Activated CD4-positive, alpha-beta T cell treated with anti-CD3 and anti-CD28 coated beads, Interleukin-2, amount 10 ng/mL, durations not matched to agents 7 days and 5 days (primary cell): ENCODE measurements at regions not wholly inside any gene's neighbourhood (a gene's known extent, or its start where the extent isn't known, plus 50 kb on each side); places are given as distances from the start of the nearest gene placed in this dataset.

Source experiments
- CTCF ChIA-PET: fragments of 350-600 bp; sonication (Branson Sonifier 250); formaldehyde crosslinking; loops from one replicate; lab custom pipeline; 2021; ENCODE audit warnings: antibody characterized with exemption; lab: Charles Lee
- POLR2A ChIA-PET: fragments of 350-600 bp; sonication (Branson Sonifier 250); formaldehyde crosslinking; loops from one replicate; lab custom pipeline; 2021; ENCODE audit warnings: antibody characterized with exemption; lab: Charles Lee
- DNase-seq: peaks from one replicate; pipeline ENCODE4 v3.0.0-alpha.2; 2020
- H3K27ac Mint-ChIP-seq: one replicate; pipeline ENCODE4 v1.8.0; 2021; ENCODE audit warnings: mild to moderate bottlenecking, moderate library complexity, mixed read lengths
- H3K27me3 Mint-ChIP-seq: one replicate; pipeline ENCODE4 v1.8.0; 2021; ENCODE audit warnings: mixed read lengths
- H3K36me3 Mint-ChIP-seq: one replicate; pipeline ENCODE4 v1.8.0; 2021; ENCODE audit warnings: low read depth, mixed read lengths
- H3K4me1 Mint-ChIP-seq: one replicate; pipeline ENCODE4 v1.8.0; 2021; ENCODE audit warnings: mixed read lengths
- H3K4me3 Mint-ChIP-seq: one replicate; pipeline ENCODE4 v1.8.0; 2021; ENCODE audit warnings: mild to moderate bottlenecking, moderate library complexity, mixed read lengths
- H3K9me3 Mint-ChIP-seq: one replicate; pipeline ENCODE4 v1.8.0; 2021; ENCODE audit warnings: mixed read lengths

- no peak for DNase-seq
- Mint-ChIP-seq H3K27ac (no peak overlapping the region), H3K27me3 (no peaks in the 10 kb centered on the region), H3K9me3 (peaks cover 2% of the 10 kb centered on the region), H3K4me3 (no peak overlapping the region), H3K4me1 (no peaks in the 10 kb centered on the region), H3K36me3 (no peaks in the 10 kb centered on the region)
- ChIA-PET POLR2A (no interaction called here), CTCF (no interaction called here)
Measured at GRCh38 chr5:51644976-51645375, 261.7 kb downstream of the ISL1 start.

- H3K4me3 Mint-ChIP-seq: no peak overlapping the region
- no peaks in the 10 kb centered on the region for H3K4me1 Mint-ChIP-seq
- no peaks in the 10 kb centered on the region for H3K27me3 Mint-ChIP-seq
- CTCF ChIA-PET: no interaction called here
- no peaks in the 10 kb centered on the region for H3K36me3 Mint-ChIP-seq
- POLR2A ChIA-PET: no interaction called here
- no peaks in the 10 kb centered on the region for H3K9me3 Mint-ChIP-seq
- no peak overlapping the region for H3K27ac Mint-ChIP-seq
- DNase-seq: no peak
Measured at GRCh38 chr5:51646482-51646881, 263.2 kb downstream of the ISL1 start.

- no peak overlapping the region for H3K4me3 Mint-ChIP-seq
- no peak for DNase-seq
- no peaks in the 10 kb centered on the region for H3K27me3 Mint-ChIP-seq
- H3K9me3 Mint-ChIP-seq: no peaks in the 10 kb centered on the region
- POLR2A ChIA-PET: no interaction called here
- CTCF ChIA-PET: no interaction called here
- H3K4me1 Mint-ChIP-seq: no peaks in the 10 kb centered on the region
- no peaks in the 10 kb centered on the region for H3K36me3 Mint-ChIP-seq
- H3K27ac Mint-ChIP-seq: no peak overlapping the region
Measured at GRCh38 chr5:51650824-51651223, 267.6 kb downstream of the ISL1 start.

GRCh38 chr5:51651476-51651875 is 268.2 kb downstream of the ISL1 start:
- no peaks in the 10 kb centered on the region for H3K4me1 Mint-ChIP-seq
- DNase-seq: no peak
- H3K27me3 Mint-ChIP-seq: no peaks in the 10 kb centered on the region
- H3K36me3 Mint-ChIP-seq: no peaks in the 10 kb centered on the region
- ChIA-PET POLR2A (no interaction called here), CTCF (no interaction called here)
- H3K27ac Mint-ChIP-seq: no peak overlapping the region
- no peaks in the 10 kb centered on the region for H3K9me3 Mint-ChIP-seq
- no peak overlapping the region for H3K4me3 Mint-ChIP-seq

- CTCF ChIA-PET: no interaction called here
- DNase-seq: no peak
- Mint-ChIP-seq H3K4me1 (no peaks in the 10 kb centered on the region), H3K4me3 (no peak overlapping the region), H3K36me3 (no peaks in the 10 kb centered on the region), H3K27me3 (no peaks in the 10 kb centered on the region), H3K27ac (no peak overlapping the region), H3K9me3 (no peaks in the 10 kb centered on the region)
- POLR2A ChIA-PET: no interaction called here
Measured at GRCh38 chr5:51651889-51652288, 268.6 kb downstream of the ISL1 start.

- Mint-ChIP-seq H3K27ac (no peak overlapping the region), H3K4me1 (no peaks in the 10 kb centered on the region), H3K27me3 (no peaks in the 10 kb centered on the region), H3K36me3 (no peaks in the 10 kb centered on the region), H3K9me3 (peaks cover 2% of the 10 kb centered on the region), H3K4me3 (no peak overlapping the region)
- ChIA-PET CTCF (no interaction called here), POLR2A (no interaction called here)
- DNase-seq: no peak
Measured at GRCh38 chr5:51652980-51653379, 269.7 kb downstream of the ISL1 start.

GRCh38 chr5:51657340-51658240 is 274.3 kb downstream of the ISL1 start:
- Mint-ChIP-seq H3K9me3 (peaks cover 4% of the 10 kb centered on the region), H3K27me3 (no peaks in the 10 kb centered on the region), H3K27ac (no peak overlapping the region), H3K36me3 (no peaks in the 10 kb centered on the region), H3K4me1 (no peaks in the 10 kb centered on the region), H3K4me3 (no peak overlapping the region)
- ChIA-PET CTCF (no interaction called here), POLR2A (no interaction called here)
- DNase-seq: no peak

- Mint-ChIP-seq H3K4me3 (no peak overlapping the region), H3K27ac (no peak overlapping the region), H3K27me3 (no peaks in the 10 kb centered on the region), H3K36me3 (no peaks in the 10 kb centered on the region), H3K4me1 (no peaks in the 10 kb centered on the region), H3K9me3 (peaks cover 4% of the 10 kb centered on the region)
- POLR2A ChIA-PET: no interaction called here
- no peak for DNase-seq
- CTCF ChIA-PET: no interaction called here
Measured at GRCh38 chr5:51661646-51662265, 278.5 kb downstream of the ISL1 start.

GRCh38 chr5:51664491-51665250 is 281.4 kb downstream of the ISL1 start:
- DNase-seq: no peak
- POLR2A ChIA-PET: no interaction called here
- Mint-ChIP-seq H3K4me3 (no peak overlapping the region), H3K4me1 (no peaks in the 10 kb centered on the region), H3K27me3 (no peaks in the 10 kb centered on the region), H3K9me3 (peaks cover 2% of the 10 kb centered on the region), H3K27ac (no peak overlapping the region), H3K36me3 (no peaks in the 10 kb centered on the region)
- CTCF ChIA-PET: no interaction called here

GRCh38 chr5:51665251-51665593 is 282.0 kb downstream of the ISL1 start:
- Mint-ChIP-seq H3K36me3 (no peaks in the 10 kb centered on the region), H3K4me1 (no peaks in the 10 kb centered on the region), H3K27me3 (no peaks in the 10 kb centered on the region), H3K4me3 (no peak overlapping the region), H3K27ac (no peak overlapping the region), H3K9me3 (no peaks in the 10 kb centered on the region)
- ChIA-PET CTCF (no interaction called here), POLR2A (no interaction called here)
- no peak for DNase-seq

- Mint-ChIP-seq H3K4me3 (no peak overlapping the region), H3K27me3 (no peaks in the 10 kb centered on the region), H3K27ac (no peak overlapping the region), H3K36me3 (no peaks in the 10 kb centered on the region), H3K9me3 (peaks cover 5% of the 10 kb centered on the region), H3K4me1 (no peaks in the 10 kb centered on the region)
- ChIA-PET CTCF (no interaction called here), POLR2A (no interaction called here)
- no peak for DNase-seq
Measured at GRCh38 chr5:51669095-51669494, 285.8 kb downstream of the ISL1 start.

GRCh38 chr5:51678330-51678729 is 295.1 kb downstream of the ISL1 start:
- Mint-ChIP-seq H3K4me1 (no peaks in the 10 kb centered on the region), H3K4me3 (no peak overlapping the region), H3K36me3 (no peaks in the 10 kb centered on the region), H3K9me3 (peaks cover 4% of the 10 kb centered on the region), H3K27me3 (no peaks in the 10 kb centered on the region), H3K27ac (no peak overlapping the region)
- no peak for DNase-seq
- ChIA-PET POLR2A (no interaction called here), CTCF (no interaction called here)

- Mint-ChIP-seq H3K4me1 (no peaks in the 10 kb centered on the region), H3K27ac (no peak overlapping the region), H3K27me3 (no peaks in the 10 kb centered on the region), H3K36me3 (no peaks in the 10 kb centered on the region), H3K4me3 (no peak overlapping the region), H3K9me3 (peaks cover 4% of the 10 kb centered on the region)
- ChIA-PET CTCF (no interaction called here), POLR2A (no interaction called here)
- DNase-seq: no peak
Measured at GRCh38 chr5:51679286-51679685, 296.0 kb downstream of the ISL1 start.
